Prostate gland (tissue), 2 donors: ENCODE measurements at regions not wholly inside any gene's neighbourhood (a gene's known extent, or its start where the extent isn't known, plus 50 kb on each side); places are given as distances from the start of the nearest gene placed in this dataset.

Source experiments
- POLR2A ChIP-seq: fragments of 450-650 bp; IDR thresholded peaks from one replicate; pipeline ENCODE4 v1.6.1; 2016; ENCODE audit warnings: antibody characterized with exemption, mild to moderate bottlenecking
- TF ChIP-seq, protein P1 (sequence below), 4 experiments: fragments of 200-600 bp in 2 of 4; fragments of 450-650 bp in 2 of 4; sonication (generic) in 2 of 4; IDR thresholded peaks; 1 replicate in 3 of 4; 2 replicates in 1 of 4; pipeline ENCODE4 v1.5.1; 2016 to 2019; ENCODE audit warnings: antibody characterized with exemption in 4 of 4, mild to moderate bottlenecking in 2 of 4, moderate library complexity in 2 of 4

DNA sequence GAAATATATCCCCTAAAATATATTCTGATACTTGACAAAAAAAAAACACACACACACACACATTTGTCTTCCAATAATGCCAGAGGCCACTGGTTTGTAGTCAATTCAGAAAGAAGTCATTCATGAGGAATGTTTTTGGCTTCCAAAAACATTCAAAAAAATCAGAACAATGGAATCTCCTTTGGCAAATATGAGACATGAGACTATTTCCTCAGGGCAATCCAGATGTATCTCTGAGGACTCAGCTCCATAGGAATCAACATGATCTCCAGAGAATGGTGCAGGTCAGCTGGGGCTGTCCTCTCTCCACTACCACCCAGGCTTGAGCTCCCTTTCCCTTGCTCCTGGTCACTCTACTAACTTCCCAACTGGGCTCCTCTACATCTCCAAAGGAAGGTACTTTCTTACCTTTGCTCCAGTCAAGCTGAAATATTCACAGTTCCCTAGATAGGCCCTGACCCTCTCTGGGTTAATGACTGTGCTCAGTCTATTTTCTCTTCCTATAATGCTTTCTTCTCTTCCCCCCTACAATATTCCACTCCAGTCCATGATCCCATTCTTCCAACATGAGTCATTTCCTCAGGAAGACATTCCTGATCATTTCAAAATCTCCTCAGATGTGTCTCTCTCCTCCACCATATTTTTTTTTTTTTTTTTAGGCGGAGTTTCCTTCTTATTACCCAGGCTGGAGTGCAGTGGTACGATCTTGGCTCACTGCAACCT lies 145.3 kb downstream of the C1D start:
- TF ChIP-seq, protein P1, sequence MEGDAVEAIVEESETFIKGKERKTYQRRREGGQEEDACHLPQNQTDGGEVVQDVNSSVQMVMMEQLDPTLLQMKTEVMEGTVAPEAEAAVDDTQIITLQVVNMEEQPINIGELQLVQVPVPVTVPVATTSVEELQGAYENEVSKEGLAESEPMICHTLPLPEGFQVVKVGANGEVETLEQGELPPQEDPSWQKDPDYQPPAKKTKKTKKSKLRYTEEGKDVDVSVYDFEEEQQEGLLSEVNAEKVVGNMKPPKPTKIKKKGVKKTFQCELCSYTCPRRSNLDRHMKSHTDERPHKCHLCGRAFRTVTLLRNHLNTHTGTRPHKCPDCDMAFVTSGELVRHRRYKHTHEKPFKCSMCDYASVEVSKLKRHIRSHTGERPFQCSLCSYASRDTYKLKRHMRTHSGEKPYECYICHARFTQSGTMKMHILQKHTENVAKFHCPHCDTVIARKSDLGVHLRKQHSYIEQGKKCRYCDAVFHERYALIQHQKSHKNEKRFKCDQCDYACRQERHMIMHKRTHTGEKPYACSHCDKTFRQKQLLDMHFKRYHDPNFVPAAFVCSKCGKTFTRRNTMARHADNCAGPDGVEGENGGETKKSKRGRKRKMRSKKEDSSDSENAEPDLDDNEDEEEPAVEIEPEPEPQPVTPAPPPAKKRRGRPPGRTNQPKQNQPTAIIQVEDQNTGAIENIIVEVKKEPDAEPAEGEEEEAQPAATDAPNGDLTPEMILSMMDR (IDR thresholded peaks at IDR 0.05), result no peak
- no peak for TF ChIP-seq POLR2A
